GM10266 (cell line): ENCODE measurements at regions not wholly inside any gene's neighbourhood (a gene's known extent, or its start where the extent isn't known, plus 50 kb on each side); places are given as distances from the start of the nearest gene placed in this dataset.

Source experiments
- DNase-seq: peaks from one replicate; pipeline ENCODE4 v3.0.0; 2012; ENCODE audit errors: extremely low spot score
- CTCF ChIP-seq: IDR thresholded peaks from 2 replicates; pipeline ENCODE4 v1.5.1; 2012; ENCODE audit warnings: mild to moderate bottlenecking, low read depth; ENCODE audit not compliant: control insufficient read depth, insufficient read depth; ENCODE audit errors: missing control alignments

DNA sequence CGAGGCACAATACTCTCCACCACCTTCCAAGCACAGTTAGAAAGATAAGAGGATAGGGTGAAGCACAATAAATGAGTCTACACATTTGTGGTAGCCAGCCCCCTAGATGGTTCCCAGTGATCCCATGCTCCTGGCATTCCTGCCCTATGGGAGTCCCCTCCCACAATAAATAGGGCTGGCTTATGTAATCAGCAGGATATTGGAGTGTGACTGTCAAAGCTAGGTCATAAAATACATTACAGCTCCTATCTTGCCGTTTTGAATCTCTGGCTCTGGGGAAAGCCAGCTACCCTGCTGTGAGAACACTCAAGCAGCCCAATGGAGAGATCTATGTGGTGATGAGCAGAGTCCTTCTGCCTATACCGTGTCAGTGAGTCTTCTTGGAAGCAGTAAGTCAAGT, 198.7 kb upstream of the NOCT start:
- no peak for DNase-seq
- no peak for TF ChIP-seq CTCF

DNA sequence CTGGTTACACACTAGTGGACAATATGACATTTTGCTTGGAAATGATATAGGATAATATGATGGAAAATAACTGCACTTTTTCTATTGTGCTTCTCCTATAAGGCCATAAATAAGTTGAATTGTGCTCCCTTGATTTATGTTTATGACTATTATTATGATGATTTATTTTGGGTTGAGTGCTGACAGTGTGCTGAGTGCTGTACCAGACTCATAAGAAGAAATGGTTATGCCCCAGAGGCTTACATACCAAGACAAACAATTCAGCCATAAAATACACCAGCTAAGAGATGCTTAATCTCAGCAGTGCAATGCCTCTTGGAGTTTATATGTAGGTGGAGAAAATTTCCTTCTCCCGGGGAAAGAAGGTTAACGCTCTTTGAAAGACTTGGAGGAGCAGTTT, 199.8 kb upstream of the NOCT start:
- no peak for TF ChIP-seq CTCF
- DNase-seq, result no peak

DNA sequence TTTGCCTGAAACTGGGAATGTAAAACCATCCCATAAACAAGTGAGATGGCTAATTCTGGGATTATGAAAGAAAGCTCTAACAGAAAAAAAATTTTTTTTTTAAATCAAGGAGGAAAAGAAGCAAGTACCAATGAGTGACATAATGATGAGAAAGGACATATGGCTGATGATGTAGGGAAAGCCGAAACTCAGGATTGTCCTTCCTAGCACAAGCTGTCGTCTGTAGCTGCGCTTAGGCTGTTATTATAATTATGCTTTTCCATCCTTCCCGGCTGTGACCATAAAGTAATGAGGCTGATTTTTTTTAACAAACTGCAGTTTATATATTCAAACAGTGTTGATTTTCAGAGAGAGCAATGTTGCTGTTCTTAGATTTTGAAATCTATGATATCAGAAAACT, 209.8 kb upstream of the NOCT start:
- TF ChIP-seq CTCF, result no peak
- no peak for DNase-seq

- no peak for TF ChIP-seq CTCF
- no peak for DNase-seq
These were observed 210.9 kb upstream of the NOCT start for GRCh38 chr4:138804711-138805110.

DNA sequence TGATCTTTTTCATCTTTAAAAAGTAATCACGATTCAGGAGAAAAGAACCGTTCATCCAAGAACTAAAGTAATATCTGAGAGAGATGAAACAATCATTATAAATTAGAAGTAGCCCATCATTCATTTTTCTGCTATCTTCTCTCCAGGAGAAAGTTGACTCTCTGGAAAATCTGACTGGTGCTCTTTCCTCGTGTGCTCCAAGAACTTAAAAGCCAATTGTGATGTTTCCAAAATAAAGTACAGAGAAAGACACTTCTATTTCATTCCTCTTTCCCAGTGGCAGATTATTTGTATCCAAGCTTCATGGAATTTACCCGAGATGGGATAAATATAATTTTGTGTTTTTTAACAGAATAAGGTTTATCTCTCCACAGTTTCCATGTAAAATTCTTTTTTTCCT, 212.5 kb upstream of the NOCT start:
- DNase-seq, result no peak

DNA sequence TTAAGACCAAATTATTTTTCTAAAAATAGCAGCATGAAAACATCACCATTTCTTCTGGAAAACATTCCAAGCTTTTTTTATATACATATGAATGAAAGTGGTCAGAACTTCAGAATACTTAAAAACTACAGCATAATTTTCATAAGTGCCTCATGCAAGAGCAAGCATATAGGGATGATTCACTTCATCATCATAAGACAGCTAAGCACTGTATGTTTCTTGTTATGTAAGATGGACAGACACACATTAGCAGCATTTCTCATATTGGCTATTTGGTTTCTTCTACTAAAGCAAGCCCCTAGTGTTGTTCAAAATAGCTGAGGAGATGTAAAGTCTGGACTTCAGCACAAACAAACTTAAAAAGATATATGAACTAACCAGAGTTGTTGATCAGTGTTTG, 213.1 kb upstream of the NOCT start:
- no peak for TF ChIP-seq CTCF
- DNase-seq, result no peak

More for the DNA sequence above, 212.5 kb upstream of the NOCT start:
- no peak for TF ChIP-seq CTCF

GRCh38 chr4:138800421-138800820, 215.2 kb upstream of the NOCT start:
- DNase-seq, result no peak
- no peak for TF ChIP-seq CTCF
